Omental fat pad (tissue), 3 donors: ENCODE measurements at regions not wholly inside any gene's neighbourhood (a gene's known extent, or its start where the extent isn't known, plus 50 kb on each side); places are given as distances from the start of the nearest gene placed in this dataset.

Experiments used
- ATAC-seq: fragments of 150-250 bp; one replicate; pipeline ENCODE4 v1.9.1; 2016; ENCODE audit warnings: mild to moderate bottlenecking, moderate library complexity; ENCODE audit not compliant: low FRiP score
- DNase-seq: peaks from one replicate; pipeline ENCODE4 v3.0.0-alpha.2; 2019; ENCODE audit warnings: low spot score
- CTCF ChIP-seq, 3 donors: fragments of 450-650 bp; IDR thresholded peaks; one replicate each; pipeline ENCODE4 v1.5.1; 2016 to 2017; ENCODE audit warnings: antibody characterized with exemption in 3 of 3, mild to moderate bottlenecking in 3 of 3, moderate library complexity in 2 of 3

- DNase-seq (no peak), ATAC-seq (peak; percentile 60)
- no peak for TF ChIP-seq CTCF (IDR thresholded peaks at IDR 0.05)
These were observed 103.1 kb upstream of the DMRT1 start for GRCh38 chr9:738209-738915.

GRCh38 chr9:739362-739761 lies 102.1 kb upstream of the DMRT1 start:
- TF ChIP-seq CTCF (IDR thresholded peaks at IDR 0.05) = no peak
- DNase-seq = no peak
- ATAC-seq = no peak

- TF ChIP-seq CTCF (IDR thresholded peaks at IDR 0.05) = no peak
- DNase-seq = no peak
- no peak for ATAC-seq
These were observed 101.3 kb upstream of the DMRT1 start for GRCh38 chr9:740221-740620.

- no peak for DNase-seq
- TF ChIP-seq CTCF (IDR thresholded peaks at IDR 0.05) = no peak
These were observed 99.4 kb upstream of the DMRT1 start for GRCh38 chr9:742104-742503.

GRCh38 chr9:742914-743589 lies 98.4 kb upstream of the DMRT1 start:
- DNase-seq (no peak), ATAC-seq (no peak)
- TF ChIP-seq CTCF (IDR thresholded peaks at IDR 0.05) = no peak

More at GRCh38 chr9:742104-742503, 99.4 kb upstream of the DMRT1 start:
- ATAC-seq = no peak

GRCh38 chr9:744046-744712 lies 97.3 kb upstream of the DMRT1 start:
- DNase-seq = no peak
- no peak for TF ChIP-seq CTCF (IDR thresholded peaks at IDR 0.05)
- no peak for ATAC-seq
